ENCODE measurements at regions not wholly inside any gene's neighbourhood (a gene's known extent, or its start where the extent isn't known, plus 50 kb on each side); places are given as distances from the start of the nearest gene placed in this dataset.

DNA sequence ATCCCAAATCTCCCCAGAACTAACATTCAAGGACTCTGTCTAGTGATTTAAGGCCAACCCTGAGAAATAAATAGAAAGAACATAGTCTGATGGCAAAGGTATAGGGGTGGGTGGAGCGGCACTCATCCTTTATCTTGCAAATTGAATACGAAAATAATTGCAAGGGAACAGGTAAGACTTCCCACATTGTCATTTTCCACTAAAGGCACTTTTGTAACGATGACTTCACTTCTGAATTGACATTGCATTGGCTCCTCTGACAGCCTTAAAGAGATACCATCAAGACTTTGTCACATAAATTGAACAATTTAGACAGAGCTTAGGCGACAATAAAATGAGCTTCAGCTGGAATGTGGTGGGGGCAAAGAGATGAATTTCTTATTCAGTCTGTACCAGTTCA is 75.3 kb upstream of the PLCL2 start:
- ChIA-PET POLR2A (no interaction called here), CTCF (interaction anchor here (0.9 kb wide), 1 partner anchor 16 kb away, joined by 3 read pairs; no protein-coding TSS in a partner anchor)
- no peak for DNase-seq
- H3K9me3 Mint-ChIP-seq: no peaks in the 10 kb centered on the region
- H3K27ac Mint-ChIP-seq: no peak overlapping the region
- peaks cover 21% of the 10 kb centered on the region for H3K27me3 Mint-ChIP-seq
- peaks cover 13% of the 10 kb centered on the region for H3K4me1 Mint-ChIP-seq
- no peak overlapping the region for H3K4me3 Mint-ChIP-seq
- no peaks in the 10 kb centered on the region for H3K36me3 Mint-ChIP-seq (ENCODE audit: low read depth)

- no peak overlapping the region for H3K4me3 Mint-ChIP-seq
- ChIA-PET CTCF (interaction anchor here (0.9 to 1.2 kb wide), 2 partner anchors 17 to 36 kb away, joined by 3 read pairs; no protein-coding TSS in a partner anchor), POLR2A (no interaction called here)
- no peaks in the 10 kb centered on the region for H3K36me3 Mint-ChIP-seq (ENCODE audit: low read depth)
- no peaks in the 10 kb centered on the region for H3K9me3 Mint-ChIP-seq
- H3K4me1 Mint-ChIP-seq: peaks cover 13% of the 10 kb centered on the region
- peaks cover 17% of the 10 kb centered on the region for H3K27me3 Mint-ChIP-seq
- DNase-seq: no peak
- no peak overlapping the region for H3K27ac Mint-ChIP-seq
These were observed 74.8 kb upstream of the PLCL2 start for GRCh38 chr3:16809993-16810392.

DNA sequence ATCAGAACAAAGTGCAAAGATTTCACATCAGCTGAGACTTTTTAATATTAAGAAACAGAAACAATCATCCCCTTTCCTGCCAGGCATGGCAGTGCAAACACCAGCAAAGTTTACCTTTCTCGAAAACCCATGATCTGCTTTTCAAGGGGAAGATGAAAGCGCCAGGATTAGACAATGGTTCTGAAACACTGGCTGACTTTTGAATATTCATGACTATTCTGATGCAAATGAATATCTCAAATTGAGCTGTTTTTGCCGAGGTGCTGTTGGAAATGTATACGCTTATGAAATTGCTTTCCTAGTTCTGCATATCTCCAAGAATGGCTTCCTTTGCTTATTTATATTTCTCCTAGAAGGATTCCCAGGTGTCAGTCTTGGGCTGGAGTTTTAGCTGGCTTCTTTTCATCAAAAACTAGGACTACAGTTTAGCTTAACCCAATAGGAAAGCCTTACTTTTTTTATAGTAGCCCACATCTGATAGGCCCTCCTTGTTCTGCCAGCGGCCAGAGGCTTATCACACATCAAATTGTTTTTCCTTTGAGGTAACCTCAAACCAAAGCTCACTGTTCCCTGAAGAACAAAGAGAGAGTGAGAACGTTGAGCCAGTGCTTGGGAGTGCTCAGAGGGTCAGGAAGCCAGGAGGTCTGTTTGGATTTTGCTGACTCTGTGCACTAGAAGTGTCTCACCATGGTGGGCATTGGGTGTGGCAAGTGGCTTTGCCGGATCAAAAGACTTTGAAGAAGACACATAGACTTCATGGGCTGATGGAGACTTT is 74.0 kb upstream of the PLCL2 start:
- Mint-ChIP-seq H3K4me1 (peaks cover 13% of the 10 kb centered on the region), H3K36me3 (ENCODE audit: low read depth) (no peaks in the 10 kb centered on the region), H3K9me3 (no peaks in the 10 kb centered on the region), H3K27me3 (peaks cover 15% of the 10 kb centered on the region), H3K27ac (no peak overlapping the region), H3K4me3 (no peak overlapping the region)
- POLR2A ChIA-PET: no interaction called here
- CTCF ChIA-PET: interaction anchor here (0.6 to 1.4 kb wide), 3 partner anchors 8 to 271 kb away, joined by 3 to 6 read pairs (median 3); no protein-coding TSS in a partner anchor
- DNase-seq: no peak

GRCh38 chr3:16811950-16812349 is 72.8 kb upstream of the PLCL2 start:
- no peak overlapping the region for H3K4me3 Mint-ChIP-seq
- H3K9me3 Mint-ChIP-seq: no peaks in the 10 kb centered on the region
- peaks cover 8% of the 10 kb centered on the region for H3K27me3 Mint-ChIP-seq
- POLR2A ChIA-PET: no interaction called here
- H3K36me3 Mint-ChIP-seq (ENCODE audit: low read depth): no peaks in the 10 kb centered on the region
- no peak for DNase-seq
- no peak overlapping the region for H3K27ac Mint-ChIP-seq
- CTCF ChIA-PET: no interaction called here
- H3K4me1 Mint-ChIP-seq: peaks cover 13% of the 10 kb centered on the region

GRCh38 chr3:16813336-16813735 is 71.4 kb upstream of the PLCL2 start:
- DNase-seq: no peak
- CTCF ChIA-PET: interaction anchor here (0.8 kb wide), 1 partner anchor 15 kb away, joined by 4 read pairs; no protein-coding TSS in a partner anchor
- no peak overlapping the region for H3K27ac Mint-ChIP-seq
- H3K4me3 Mint-ChIP-seq: no peak overlapping the region
- H3K27me3 Mint-ChIP-seq: peaks cover 7% of the 10 kb centered on the region
- no peaks in the 10 kb centered on the region for H3K36me3 Mint-ChIP-seq (ENCODE audit: low read depth)
- POLR2A ChIA-PET: no interaction called here
- no peaks in the 10 kb centered on the region for H3K9me3 Mint-ChIP-seq
- peaks cover 13% of the 10 kb centered on the region for H3K4me1 Mint-ChIP-seq

GRCh38 chr3:16816048-16816780 is 68.5 kb upstream of the PLCL2 start:
- Mint-ChIP-seq H3K4me1 (peaks cover 5% of the 10 kb centered on the region), H3K27ac (no peak overlapping the region), H3K36me3 (ENCODE audit: low read depth) (no peaks in the 10 kb centered on the region), H3K27me3 (peaks cover 10% of the 10 kb centered on the region), H3K9me3 (peaks cover 6% of the 10 kb centered on the region), H3K4me3 (no peak overlapping the region)
- DNase-seq: no peak
- POLR2A ChIA-PET: no interaction called here
- CTCF ChIA-PET: no interaction called here

- no peak overlapping the region for H3K4me3 Mint-ChIP-seq
- H3K27me3 Mint-ChIP-seq: peaks cover 12% of the 10 kb centered on the region
- H3K36me3 Mint-ChIP-seq (ENCODE audit: low read depth): peaks cover 4% of the 10 kb centered on the region
- peaks cover 6% of the 10 kb centered on the region for H3K9me3 Mint-ChIP-seq
- DNase-seq: no peak
- CTCF ChIA-PET: no interaction called here
- peaks cover 3% of the 10 kb centered on the region for H3K4me1 Mint-ChIP-seq
- POLR2A ChIA-PET: no interaction called here
- H3K27ac Mint-ChIP-seq: no peak overlapping the region
These were observed 67.6 kb upstream of the PLCL2 start for GRCh38 chr3:16817197-16817596.

- H3K4me3 Mint-ChIP-seq: no peak overlapping the region
- H3K27ac Mint-ChIP-seq: no peak overlapping the region
- peaks cover 12% of the 10 kb centered on the region for H3K27me3 Mint-ChIP-seq
- ChIA-PET POLR2A (no interaction called here), CTCF (no interaction called here)
- peaks cover 10% of the 10 kb centered on the region for H3K9me3 Mint-ChIP-seq
- peaks cover 10% of the 10 kb centered on the region for H3K36me3 Mint-ChIP-seq (ENCODE audit: low read depth)
- peaks cover 11% of the 10 kb centered on the region for H3K4me1 Mint-ChIP-seq
- DNase-seq: no peak
These were observed 66.6 kb upstream of the PLCL2 start for GRCh38 chr3:16818194-16818593.

GRCh38 chr3:16818945-16819344 is 65.8 kb upstream of the PLCL2 start:
- no peak overlapping the region for H3K4me3 Mint-ChIP-seq
- ChIA-PET CTCF (interaction anchor here (2.8 kb wide), 1 partner anchor 10 kb away, joined by 12 read pairs; no protein-coding TSS in a partner anchor), POLR2A (no interaction called here)
- no peak for DNase-seq
- H3K27me3 Mint-ChIP-seq: peaks cover 12% of the 10 kb centered on the region
- H3K4me1 Mint-ChIP-seq: peaks cover 19% of the 10 kb centered on the region
- H3K9me3 Mint-ChIP-seq: peaks cover 12% of the 10 kb centered on the region
- no peak overlapping the region for H3K27ac Mint-ChIP-seq
- H3K36me3 Mint-ChIP-seq (ENCODE audit: low read depth): peaks cover 12% of the 10 kb centered on the region

- peaks cover 34% of the 10 kb centered on the region for H3K4me1 Mint-ChIP-seq
- ChIA-PET CTCF (interaction anchor here (0.7 to 2.8 kb wide), 2 partner anchors 8 to 224 kb away, joined by 4 to 12 read pairs; no protein-coding TSS in a partner anchor), POLR2A (no interaction called here)
- DNase-seq: no peak
- peaks cover 14% of the 10 kb centered on the region for H3K36me3 Mint-ChIP-seq (ENCODE audit: low read depth)
- peaks cover 12% of the 10 kb centered on the region for H3K27me3 Mint-ChIP-seq
- H3K9me3 Mint-ChIP-seq: peaks cover 14% of the 10 kb centered on the region
- H3K27ac Mint-ChIP-seq: no peak overlapping the region
- no peak overlapping the region for H3K4me3 Mint-ChIP-seq
These were observed 64.3 kb upstream of the PLCL2 start for GRCh38 chr3:16820485-16820884.

DNA sequence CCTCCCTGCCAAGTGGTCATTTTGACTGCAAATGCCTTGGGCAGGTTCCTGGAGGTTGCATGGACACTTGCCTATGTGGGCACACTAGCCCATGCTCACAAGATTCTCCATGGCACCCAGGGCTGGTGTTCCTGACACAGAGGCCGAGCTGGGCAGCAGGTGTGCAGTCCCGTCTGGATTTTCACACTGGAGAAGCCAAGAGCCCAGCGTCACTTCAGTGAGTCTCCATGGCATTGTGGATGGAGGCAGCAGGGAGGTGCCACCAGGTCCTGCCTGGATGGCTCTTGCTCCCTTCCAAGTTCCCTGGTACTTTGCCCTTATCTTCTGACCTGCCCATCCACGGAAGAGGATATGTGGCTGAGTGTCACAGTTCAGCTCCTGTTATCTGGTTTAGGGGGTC is 63.7 kb upstream of the PLCL2 start:
- peaks cover 12% of the 10 kb centered on the region for H3K27me3 Mint-ChIP-seq
- H3K27ac Mint-ChIP-seq: no peak overlapping the region
- no peak overlapping the region for H3K4me3 Mint-ChIP-seq
- H3K4me1 Mint-ChIP-seq: peaks cover 36% of the 10 kb centered on the region
- POLR2A ChIA-PET: no interaction called here
- CTCF ChIA-PET: interaction anchor here (0.7 to 2.8 kb wide), 2 partner anchors 8 to 224 kb away, joined by 4 to 12 read pairs; no protein-coding TSS in a partner anchor
- DNase-seq: no peak
- peaks cover 14% of the 10 kb centered on the region for H3K9me3 Mint-ChIP-seq
- peaks cover 14% of the 10 kb centered on the region for H3K36me3 Mint-ChIP-seq (ENCODE audit: low read depth)

DNA sequence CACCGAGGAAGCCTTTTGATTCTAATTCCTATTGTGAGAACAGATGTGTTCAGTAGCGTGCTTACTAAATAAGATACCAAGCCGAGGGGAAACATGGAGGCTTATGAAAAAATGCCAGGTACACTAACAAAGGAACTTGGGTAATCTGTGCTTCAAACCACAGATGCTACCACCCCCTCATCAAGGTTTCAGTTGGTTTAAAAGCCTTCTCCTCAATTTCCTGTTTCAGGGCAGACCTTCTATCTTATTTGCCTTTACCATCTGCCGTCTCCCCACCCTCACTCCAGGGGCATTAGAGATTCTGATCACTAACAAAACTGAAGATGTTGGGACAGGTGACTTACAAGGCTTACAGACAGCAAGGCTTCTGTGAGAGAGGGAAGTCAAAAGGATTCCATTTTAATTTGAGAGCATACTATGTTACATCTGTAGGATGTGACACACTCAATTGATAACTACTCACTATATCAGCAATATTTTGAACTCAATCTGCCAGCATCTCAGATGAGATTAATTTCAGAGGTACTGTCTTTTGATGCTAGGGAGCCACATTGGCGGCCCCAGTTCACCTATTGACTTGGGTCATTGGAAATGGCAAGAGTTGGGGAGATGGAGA is 60.6 kb upstream of the PLCL2 start:
- peak; percentile 53 for DNase-seq
- H3K36me3 Mint-ChIP-seq (ENCODE audit: low read depth): peaks cover 14% of the 10 kb centered on the region
- no peak overlapping the region for H3K4me3 Mint-ChIP-seq
- ChIA-PET CTCF (interaction anchor here (1.6 kb wide), 1 partner anchor 91 kb away, joined by 3 read pairs; no protein-coding TSS in a partner anchor), POLR2A (no interaction called here)
- H3K27ac Mint-ChIP-seq: peak overlapping the region; percentile 83
- H3K27me3 Mint-ChIP-seq: peaks cover 10% of the 10 kb centered on the region
- peaks cover 44% of the 10 kb centered on the region for H3K4me1 Mint-ChIP-seq
- peaks cover 14% of the 10 kb centered on the region for H3K9me3 Mint-ChIP-seq

GRCh38 chr3:16825617-16826204 is 59.0 kb upstream of the PLCL2 start:
- no peak for DNase-seq
- peaks cover 46% of the 10 kb centered on the region for H3K4me1 Mint-ChIP-seq
- ChIA-PET POLR2A (no interaction called here), CTCF (no interaction called here)
- peaks cover 5% of the 10 kb centered on the region for H3K27me3 Mint-ChIP-seq
- no peak overlapping the region for H3K27ac Mint-ChIP-seq
- peaks cover 14% of the 10 kb centered on the region for H3K36me3 Mint-ChIP-seq (ENCODE audit: low read depth)
- H3K4me3 Mint-ChIP-seq: no peak overlapping the region
- peaks cover 8% of the 10 kb centered on the region for H3K9me3 Mint-ChIP-seq
